HG03025 (cell line): ENCODE measurements at regions not wholly inside any gene's neighbourhood (a gene's known extent, or its start where the extent isn't known, plus 50 kb on each side); places are given as distances from the start of the nearest gene placed in this dataset.

ENCODE experiments used
- ATAC-seq: cut with Tn5 transposase; IDR thresholded peaks from one replicate; pipeline ENCODE4 v1.9.1; 2021; ENCODE audit warnings: mild to moderate bottlenecking, moderate library complexity; ENCODE audit not compliant: unreplicated experiment, low FRiP score

GRCh38 chr9:2243666-2244555 is 228.8 kb downstream of the SMARCA2 start:
- no peak for ATAC-seq

- no peak for ATAC-seq
Observed at GRCh38 chr9:2247340-2247739, 232.2 kb downstream of the SMARCA2 start.

- no peak for ATAC-seq
Observed at GRCh38 chr9:2248768-2249265, 233.7 kb downstream of the SMARCA2 start.

- ATAC-seq, result no peak
Observed at GRCh38 chr9:2253636-2254580, 238.8 kb downstream of the SMARCA2 start.

- no peak for ATAC-seq
Observed at GRCh38 chr9:2255128-2255527, 240.0 kb downstream of the SMARCA2 start.

GRCh38 chr9:2257248-2257929 is 242.2 kb downstream of the SMARCA2 start:
- no peak for ATAC-seq

GRCh38 chr9:2260417-2261306 is 245.5 kb downstream of the SMARCA2 start:
- ATAC-seq, result no peak

- ATAC-seq, result no peak
Observed at GRCh38 chr9:2261421-2262103, 246.4 kb downstream of the SMARCA2 start.

GRCh38 chr9:2262386-2263071 is 247.4 kb downstream of the SMARCA2 start:
- ATAC-seq, result no peak

- no peak for ATAC-seq
Observed at GRCh38 chr9:2263111-2263510, 248.0 kb downstream of the SMARCA2 start.

GRCh38 chr9:2263665-2264064 is 248.5 kb downstream of the SMARCA2 start:
- ATAC-seq, result no peak

GRCh38 chr9:2264081-2264480 is 248.9 kb downstream of the SMARCA2 start:
- ATAC-seq, result no peak

- ATAC-seq, result no peak
Observed at GRCh38 chr9:2267181-2267745, 252.1 kb downstream of the SMARCA2 start.

- no peak for ATAC-seq
Observed at GRCh38 chr9:2269778-2270177, 254.6 kb downstream of the SMARCA2 start.

GRCh38 chr9:2270565-2270964 is 255.4 kb downstream of the SMARCA2 start:
- ATAC-seq, result no peak

- no peak for ATAC-seq
Observed at GRCh38 chr9:2271426-2271825, 256.3 kb downstream of the SMARCA2 start.

GRCh38 chr9:2274762-2275161 is 259.6 kb downstream of the SMARCA2 start:
- no peak for ATAC-seq

GRCh38 chr9:2276296-2276695 is 261.1 kb downstream of the SMARCA2 start:
- no peak for ATAC-seq
